IPS-18a (cell line): ENCODE measurements at regions not wholly inside any gene's neighbourhood (a gene's known extent, or its start where the extent isn't known, plus 50 kb on each side); places are given as distances from the start of the nearest gene placed in this dataset.

Experiments
- H3K27ac ChIP-seq: one replicate; pipeline ENCODE4 v1.5.1; 2013; ENCODE audit warnings: low read length
- H3K27me3 ChIP-seq: one replicate; pipeline ENCODE4 v1.6.1; 2013; ENCODE audit warnings: mild to moderate bottlenecking, low read length; ENCODE audit not compliant: control insufficient read depth, insufficient read depth
- H3K36me3 ChIP-seq: one replicate; pipeline ENCODE4 v1.6.1; 2013; ENCODE audit warnings: low read depth, low read length; ENCODE audit not compliant: control insufficient read depth
- H3K4me1 ChIP-seq: one replicate; pipeline ENCODE4 v1.6.1; 2013; ENCODE audit warnings: low read depth, low read length; ENCODE audit not compliant: control insufficient read depth
- H3K4me3 ChIP-seq: one replicate; pipeline ENCODE4 v1.5.1; 2013; ENCODE audit warnings: low read length
- H3K9ac ChIP-seq: one replicate; pipeline ENCODE4 v1.6.1; 2013; ENCODE audit warnings: mild to moderate bottlenecking, low read length, moderate library complexity
- H3K9me3 ChIP-seq: one replicate; pipeline ENCODE4 v1.6.1; 2013; ENCODE audit warnings: low read depth, low read length; ENCODE audit not compliant: control insufficient read depth

DNA sequence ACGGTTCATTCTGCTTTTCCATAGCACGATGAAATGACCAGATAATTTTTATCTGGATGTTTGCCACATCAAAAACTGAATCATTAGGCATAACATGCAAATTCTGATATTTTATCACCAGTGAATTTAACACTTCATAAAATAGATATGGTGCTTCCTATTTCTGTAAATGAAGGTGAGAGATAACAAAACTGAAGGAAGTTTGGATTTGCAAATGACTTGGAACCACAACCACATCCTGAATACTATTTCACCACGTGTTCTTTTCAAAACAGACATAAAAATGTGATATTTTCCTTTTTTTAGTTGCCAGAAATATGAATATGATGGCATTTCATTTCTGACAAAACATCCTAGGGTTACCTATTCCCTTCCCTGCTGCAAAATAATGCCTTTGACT lies 146.1 kb downstream of the EDN1 start:
- H3K36me3 ChIP-seq: no peaks in the 10 kb centered on the region
- no peak overlapping the region for H3K4me3 ChIP-seq
- no peak overlapping the region for H3K27ac ChIP-seq
- no peak overlapping the region for H3K9ac ChIP-seq
- H3K27me3 ChIP-seq: no peaks in the 10 kb centered on the region
- H3K4me1 ChIP-seq: peaks cover 4% of the 10 kb centered on the region
- H3K9me3 ChIP-seq: no peaks in the 10 kb centered on the region

- Histone ChIP-seq H3K9ac (no peak overlapping the region), H3K27ac (no peak overlapping the region), H3K27me3 (no peaks in the 10 kb centered on the region), H3K4me1 (no peaks in the 10 kb centered on the region), H3K4me3 (no peak overlapping the region), H3K9me3 (no peaks in the 10 kb centered on the region), H3K36me3 (no peaks in the 10 kb centered on the region)
Measured at GRCh38 chr6:12436683-12437082, 146.5 kb downstream of the EDN1 start.

GRCh38 chr6:12439296-12439695 lies 149.1 kb downstream of the EDN1 start:
- Histone ChIP-seq H3K27ac (no peak overlapping the region), H3K4me1 (no peaks in the 10 kb centered on the region), H3K4me3 (no peak overlapping the region), H3K36me3 (no peaks in the 10 kb centered on the region), H3K9me3 (no peaks in the 10 kb centered on the region), H3K9ac (no peak overlapping the region), H3K27me3 (no peaks in the 10 kb centered on the region)

DNA sequence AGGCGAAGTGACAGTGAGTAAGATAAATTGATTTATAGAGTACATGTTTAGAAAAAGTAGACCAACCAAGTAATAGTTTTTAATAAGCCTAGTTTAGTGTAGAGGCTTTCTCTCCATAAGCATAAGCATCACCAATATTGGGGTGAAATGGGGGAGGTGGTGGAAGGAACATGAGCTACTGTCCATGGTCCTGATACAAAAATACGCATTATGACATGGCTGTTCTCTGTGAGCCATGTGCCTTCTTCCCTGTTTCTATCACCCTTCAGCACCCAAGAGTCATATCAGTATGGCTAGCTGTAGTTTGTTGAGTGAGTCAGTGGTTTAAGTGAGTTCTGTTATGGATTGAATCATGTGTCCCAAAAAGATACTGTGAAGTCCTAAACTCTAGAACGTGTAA lies 150.8 kb downstream of the EDN1 start:
- Histone ChIP-seq H3K36me3 (no peaks in the 10 kb centered on the region), H3K27ac (no peak overlapping the region), H3K9me3 (no peaks in the 10 kb centered on the region), H3K4me3 (no peak overlapping the region), H3K9ac (no peak overlapping the region), H3K4me1 (no peaks in the 10 kb centered on the region), H3K27me3 (no peaks in the 10 kb centered on the region)

GRCh38 chr6:12442455-12442854 lies 152.3 kb downstream of the EDN1 start:
- Histone ChIP-seq H3K27me3 (no peaks in the 10 kb centered on the region), H3K4me1 (no peaks in the 10 kb centered on the region), H3K36me3 (no peaks in the 10 kb centered on the region), H3K4me3 (no peak overlapping the region), H3K9ac (no peak overlapping the region), H3K27ac (no peak overlapping the region), H3K9me3 (no peaks in the 10 kb centered on the region)

DNA sequence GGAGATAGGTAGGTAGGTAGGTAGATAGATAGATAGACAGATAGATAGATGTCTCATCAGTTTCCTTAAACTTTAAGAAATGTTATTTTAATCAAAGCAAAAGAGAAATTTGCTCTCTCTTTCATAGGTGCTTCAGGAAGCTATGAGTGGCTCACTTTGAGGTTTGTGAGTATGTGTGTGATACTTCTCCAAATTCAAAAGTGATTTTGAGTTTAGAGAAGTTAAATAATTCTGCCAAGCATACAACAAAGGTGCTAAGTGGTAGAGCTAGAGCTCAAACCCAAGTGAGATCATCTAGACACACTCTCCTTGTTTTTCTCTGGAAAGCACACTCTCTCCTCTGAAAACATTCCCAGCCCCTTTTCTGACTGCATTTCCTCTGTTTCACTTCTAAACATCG lies 156.2 kb downstream of the EDN1 start:
- H3K36me3 ChIP-seq: no peaks in the 10 kb centered on the region
- H3K9me3 ChIP-seq: no peaks in the 10 kb centered on the region
- H3K9ac ChIP-seq: no peak overlapping the region
- no peaks in the 10 kb centered on the region for H3K27me3 ChIP-seq
- no peak overlapping the region for H3K4me3 ChIP-seq
- H3K27ac ChIP-seq: no peak overlapping the region
- H3K4me1 ChIP-seq: no peaks in the 10 kb centered on the region

GRCh38 chr6:12449447-12449846 lies 159.3 kb downstream of the EDN1 start:
- H3K36me3 ChIP-seq: no peaks in the 10 kb centered on the region
- no peaks in the 10 kb centered on the region for H3K4me1 ChIP-seq
- H3K27ac ChIP-seq: no peak overlapping the region
- H3K9me3 ChIP-seq: peaks cover 3% of the 10 kb centered on the region
- no peaks in the 10 kb centered on the region for H3K27me3 ChIP-seq
- H3K9ac ChIP-seq: no peak overlapping the region
- H3K4me3 ChIP-seq: no peak overlapping the region

DNA sequence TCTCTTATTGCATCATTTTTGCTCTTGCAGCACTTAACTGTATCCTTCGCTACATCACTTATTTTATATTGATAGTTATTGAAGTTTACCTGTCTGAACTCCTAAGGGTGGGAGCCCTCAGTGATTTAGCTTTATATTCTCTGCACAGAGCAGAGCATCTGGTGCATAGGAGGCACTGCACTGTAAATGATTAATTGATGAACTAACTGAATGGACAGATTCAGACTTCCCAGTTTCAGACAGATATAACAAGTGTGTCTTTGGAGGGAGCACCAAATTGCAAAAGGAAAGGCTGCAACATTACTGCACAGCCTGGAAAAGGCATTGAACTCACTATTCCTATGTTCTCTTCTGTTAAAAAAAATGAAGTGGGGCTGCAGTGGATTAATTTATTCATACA lies 160.3 kb downstream of the EDN1 start:
- H3K9me3 ChIP-seq: peaks cover 3% of the 10 kb centered on the region
- H3K9ac ChIP-seq: no peak overlapping the region
- H3K27me3 ChIP-seq: no peaks in the 10 kb centered on the region
- no peak overlapping the region for H3K27ac ChIP-seq
- no peak overlapping the region for H3K4me3 ChIP-seq
- H3K36me3 ChIP-seq: no peaks in the 10 kb centered on the region
- no peaks in the 10 kb centered on the region for H3K4me1 ChIP-seq

- H3K9ac ChIP-seq: no peak overlapping the region
- peaks cover 3% of the 10 kb centered on the region for H3K9me3 ChIP-seq
- no peak overlapping the region for H3K27ac ChIP-seq
- H3K36me3 ChIP-seq: no peaks in the 10 kb centered on the region
- H3K27me3 ChIP-seq: peaks cover 38% of the 10 kb centered on the region
- peaks cover 7% of the 10 kb centered on the region for H3K4me1 ChIP-seq
- no peak overlapping the region for H3K4me3 ChIP-seq
Measured at GRCh38 chr6:12456343-12456742, 166.2 kb downstream of the EDN1 start.

DNA sequence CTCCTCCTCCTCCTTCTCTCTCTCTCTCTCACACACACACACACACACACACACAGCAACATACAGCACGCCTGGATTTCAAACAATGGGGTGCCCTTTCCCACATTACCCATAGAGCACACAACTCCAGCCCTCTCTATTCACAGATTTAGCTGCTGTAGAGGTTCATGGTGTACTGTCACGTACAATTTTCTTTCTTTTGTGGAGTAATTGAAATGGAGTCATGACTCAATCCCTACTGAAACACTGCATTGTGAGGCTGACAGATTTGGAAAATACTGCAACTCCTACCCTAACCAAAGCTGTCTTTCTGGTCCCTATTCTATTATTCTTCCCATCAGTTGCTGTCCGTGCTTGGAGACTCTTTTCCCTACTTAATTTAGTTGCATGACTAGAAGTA lies 166.9 kb downstream of the EDN1 start:
- Histone ChIP-seq H3K9me3 (peaks cover 3% of the 10 kb centered on the region), H3K36me3 (no peaks in the 10 kb centered on the region), H3K27ac (no peak overlapping the region), H3K4me3 (no peak overlapping the region), H3K4me1 (peaks cover 7% of the 10 kb centered on the region), H3K27me3 (peaks cover 38% of the 10 kb centered on the region), H3K9ac (no peak overlapping the region)

GRCh38 chr6:12458558-12458957 lies 168.4 kb downstream of the EDN1 start:
- no peak overlapping the region for H3K4me3 ChIP-seq
- H3K27ac ChIP-seq: no peak overlapping the region
- H3K27me3 ChIP-seq: peaks cover 38% of the 10 kb centered on the region
- peaks cover 3% of the 10 kb centered on the region for H3K9me3 ChIP-seq
- no peak overlapping the region for H3K9ac ChIP-seq
- H3K36me3 ChIP-seq: no peaks in the 10 kb centered on the region
- peaks cover 7% of the 10 kb centered on the region for H3K4me1 ChIP-seq

DNA sequence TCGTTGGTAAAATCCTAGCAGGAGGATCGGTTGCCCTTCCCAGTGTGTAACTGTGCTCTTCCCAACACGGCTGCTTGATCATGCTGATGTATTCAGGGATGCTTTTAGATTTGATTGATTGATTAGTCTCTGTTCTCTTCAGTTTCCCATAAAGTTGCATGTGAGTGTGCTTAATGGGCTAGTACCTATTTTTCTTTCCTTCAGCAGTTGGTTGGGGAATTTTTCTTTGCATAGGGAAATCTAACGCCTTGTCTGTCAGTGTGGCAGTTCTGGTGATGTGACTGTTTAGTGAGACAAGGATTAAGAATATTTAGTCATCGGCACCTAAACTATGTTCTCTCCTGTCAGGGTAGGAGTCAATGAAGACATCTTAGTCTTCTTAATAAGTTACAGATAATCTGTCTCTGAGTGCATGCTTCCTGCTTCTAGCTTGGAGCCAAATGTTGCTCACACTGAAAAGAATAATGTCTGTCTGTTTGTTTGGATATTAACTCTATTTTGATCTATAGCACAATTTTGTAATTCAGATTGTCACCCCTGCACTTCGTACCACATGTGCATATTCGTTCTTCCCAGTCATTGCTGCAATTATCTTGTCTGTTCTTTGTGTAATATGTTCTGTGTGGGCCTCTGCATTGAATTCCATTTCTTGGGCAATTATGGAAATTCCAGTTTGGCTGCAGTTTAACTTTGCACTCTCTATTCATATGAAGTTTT lies 169.9 kb downstream of the EDN1 start:
- no peak overlapping the region for H3K27ac ChIP-seq
- H3K9ac ChIP-seq: no peak overlapping the region
- no peaks in the 10 kb centered on the region for H3K36me3 ChIP-seq
- peaks cover 38% of the 10 kb centered on the region for H3K27me3 ChIP-seq
- peaks cover 7% of the 10 kb centered on the region for H3K4me1 ChIP-seq
- no peak overlapping the region for H3K4me3 ChIP-seq
- H3K9me3 ChIP-seq: no peaks in the 10 kb centered on the region
